Endometrium (tissue), 2 donors: ENCODE measurements at regions not wholly inside any gene's neighbourhood (a gene's known extent, or its start where the extent isn't known, plus 50 kb on each side); places are given as distances from the start of the nearest gene placed in this dataset.
"Not testable (repeated sequence)": the region's sequence is repeated elsewhere in the genome, so short reads cannot be mapped to it uniquely, and the experiment has no call there.

Experiments used
- FAIRE-seq: peaks from 2 replicates; lab custom pipeline; 2012; peaks lifted over from hg19 to GRCh38; lab: Jason Lieb, UNC
- donor health status: control.
- donor health status: control.

DNA sequence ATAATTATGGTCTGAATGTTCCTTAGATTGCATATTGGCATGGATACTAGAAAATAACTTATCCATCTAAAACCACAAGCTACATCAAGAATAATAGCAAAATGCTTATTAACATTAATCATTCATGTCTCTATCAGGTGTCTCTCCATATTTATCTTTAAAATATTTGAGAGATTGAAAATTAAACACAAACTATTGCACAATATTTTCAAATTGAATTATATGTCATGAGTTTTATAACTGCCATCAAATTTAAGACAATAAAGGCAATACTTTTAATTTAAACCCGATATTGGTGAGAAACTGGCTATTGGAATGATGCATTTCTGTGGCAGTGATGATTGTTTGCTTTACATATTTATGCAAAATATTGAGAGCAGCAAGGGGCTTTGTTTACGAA, 1506.8 kb upstream of the B3GALT2 start:
- FAIRE-seq = no peak

GRCh38 chr1:194684636-194685035, 1498.2 kb upstream of the B3GALT2 start:
- FAIRE-seq = no peak

GRCh38 chr1:194658090-194658439, 1471.7 kb upstream of the B3GALT2 start:
- FAIRE-seq = no peak

DNA sequence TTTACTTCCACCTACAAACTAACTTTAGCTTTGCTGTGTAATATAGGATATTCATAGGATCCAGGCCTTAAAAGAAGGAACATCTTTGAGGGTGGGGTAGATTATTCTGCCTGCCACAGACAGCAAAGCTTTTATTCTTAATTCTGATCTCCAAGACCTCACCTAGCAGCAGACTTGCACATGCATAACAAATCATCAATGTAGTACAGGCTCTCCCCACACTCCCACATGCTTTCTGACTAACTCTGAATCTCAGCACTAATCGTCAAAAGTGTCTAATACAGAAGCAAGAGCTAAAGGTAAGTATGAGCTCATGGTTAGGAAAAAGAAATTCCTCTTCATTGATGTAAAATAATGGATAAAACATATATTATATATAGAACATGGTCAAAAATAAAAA, 1468.5 kb upstream of the B3GALT2 start:
- FAIRE-seq = no peak

DNA sequence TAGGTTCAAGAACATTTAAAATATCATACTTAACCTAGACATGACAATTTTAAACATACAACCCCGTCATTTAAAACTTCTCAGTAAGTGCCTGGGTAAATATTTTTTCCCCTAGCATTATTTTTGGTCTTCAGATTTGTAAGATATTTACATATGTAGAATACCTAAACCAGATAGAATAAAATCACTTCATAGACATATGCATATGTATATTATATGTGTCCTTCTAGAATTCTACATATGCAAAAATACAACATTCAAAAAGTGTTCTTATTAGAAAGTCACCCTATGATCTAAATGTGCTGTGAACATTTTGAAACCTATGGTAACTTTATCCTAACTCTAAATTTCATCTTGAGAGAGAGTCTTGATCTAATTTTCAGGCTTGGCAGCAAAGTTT, 1467.0 kb upstream of the B3GALT2 start:
- FAIRE-seq = no peak

DNA sequence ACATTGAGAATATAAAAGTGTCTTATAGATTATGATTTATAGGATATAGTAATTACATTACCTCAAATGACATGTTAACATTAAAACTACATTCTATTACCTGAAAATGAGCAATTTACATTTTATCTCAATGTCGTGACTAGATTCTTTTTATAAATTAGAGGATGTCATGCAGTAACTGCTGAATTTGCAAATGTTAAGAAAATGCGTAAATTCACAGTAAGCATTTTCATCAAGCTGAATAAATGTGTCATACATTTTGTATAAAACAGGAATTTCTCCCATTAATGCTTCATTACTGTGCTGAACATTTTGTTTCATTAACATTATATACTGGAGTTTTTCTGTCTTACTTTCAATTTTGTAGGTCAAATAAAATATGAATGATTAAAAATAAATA, 1460.7 kb upstream of the B3GALT2 start:
- FAIRE-seq = no peak

DNA sequence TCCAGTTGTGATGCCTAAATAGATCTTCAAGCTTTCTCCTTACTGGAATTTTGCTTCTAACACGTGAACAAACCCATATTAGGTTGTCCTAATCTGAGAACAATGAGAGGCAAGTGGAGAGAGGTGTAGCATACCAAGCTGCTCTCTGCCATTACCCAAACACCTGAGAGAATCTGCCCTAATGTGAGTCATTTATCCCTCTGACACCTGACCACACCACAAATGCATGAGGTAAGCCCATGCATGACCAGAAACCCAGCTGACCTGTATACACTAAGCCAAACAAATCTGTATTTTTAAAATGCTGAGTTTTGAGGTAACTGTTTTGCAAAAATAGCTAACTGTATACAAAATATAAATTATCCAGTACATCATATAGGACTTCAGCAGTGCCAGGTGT, 1458.1 kb upstream of the B3GALT2 start:
- no peak for FAIRE-seq

DNA sequence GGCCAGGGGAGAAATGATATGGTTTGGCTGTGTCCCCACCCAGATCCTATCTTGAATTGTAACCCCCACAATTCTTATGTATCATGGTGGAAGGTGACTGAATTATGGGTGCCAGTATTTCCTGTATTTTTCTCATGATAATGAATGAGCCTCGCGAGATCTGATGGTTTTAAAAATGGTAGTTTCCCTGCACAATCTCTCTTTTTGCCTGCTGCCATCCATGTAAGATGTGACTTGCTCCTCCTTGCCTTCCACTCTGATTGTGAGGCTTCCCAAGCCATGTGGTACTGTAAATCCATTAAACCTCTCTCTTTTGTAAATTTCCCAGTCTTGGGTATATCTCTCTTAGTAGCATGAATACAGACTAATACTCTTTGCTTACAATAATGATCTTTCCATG, 1453.9 kb upstream of the B3GALT2 start:
- FAIRE-seq = no peak

DNA sequence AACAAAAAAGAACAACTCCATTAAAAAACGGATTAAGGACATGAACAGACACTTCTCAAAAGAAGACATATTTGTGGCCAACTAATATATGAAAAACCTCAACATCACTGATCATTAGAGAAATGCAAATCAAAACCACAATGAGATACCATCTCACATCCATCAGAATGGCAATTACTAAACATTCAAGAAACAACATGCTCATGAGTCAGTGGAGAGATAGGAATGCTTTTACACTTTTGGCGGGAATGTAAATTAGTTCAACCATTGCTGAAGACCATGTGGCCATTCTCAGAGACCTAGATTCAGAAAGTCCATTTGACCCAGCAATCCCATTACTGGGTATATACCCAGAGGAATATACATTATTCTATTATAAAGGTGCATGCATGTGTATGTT, 1442.6 kb upstream of the B3GALT2 start:
- no peak for FAIRE-seq

DNA sequence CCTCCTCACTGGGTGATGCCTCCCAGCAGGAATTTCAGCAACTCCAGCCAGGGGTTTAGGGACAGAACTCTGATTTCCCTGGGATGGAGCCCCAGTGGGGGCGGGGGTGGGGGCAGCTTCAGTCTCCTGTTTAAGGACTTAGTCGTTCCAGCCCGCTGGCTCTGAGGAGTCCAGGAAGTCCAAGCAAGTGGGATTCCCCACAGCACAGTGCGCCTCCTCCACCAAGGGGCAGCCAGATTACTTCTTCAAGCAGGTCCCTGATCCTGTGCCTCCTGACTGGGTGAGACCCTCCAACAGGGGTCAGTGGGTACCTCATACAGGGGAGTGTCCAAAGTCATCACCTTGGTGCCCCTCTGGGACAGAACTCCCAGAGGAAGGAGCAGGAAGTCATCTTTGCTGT, 1438.4 kb upstream of the B3GALT2 start:
- FAIRE-seq = no peak

DNA sequence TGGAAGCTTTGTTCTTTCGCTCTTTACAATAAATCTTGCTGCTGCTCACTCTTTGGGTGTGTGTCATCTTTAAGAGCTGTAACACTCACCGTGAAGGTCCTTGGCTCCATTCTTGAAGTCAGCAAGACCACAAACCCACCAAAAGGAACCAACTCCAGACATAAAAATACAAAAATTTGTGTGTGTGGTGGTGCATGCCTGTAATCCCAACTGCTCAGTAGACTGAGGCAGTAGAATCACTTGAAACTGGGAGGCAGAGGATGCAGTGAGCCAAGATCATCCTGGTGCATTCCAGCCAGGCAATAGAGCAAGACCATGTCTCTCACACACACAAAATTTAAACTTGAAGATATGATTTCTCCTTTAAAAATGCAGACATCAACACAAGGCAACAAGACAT, 1431.7 kb upstream of the B3GALT2 start:
- FAIRE-seq = no peak

GRCh38 chr1:194617272-194617671, 1430.9 kb upstream of the B3GALT2 start:
- not testable (repeated sequence) for FAIRE-seq

DNA sequence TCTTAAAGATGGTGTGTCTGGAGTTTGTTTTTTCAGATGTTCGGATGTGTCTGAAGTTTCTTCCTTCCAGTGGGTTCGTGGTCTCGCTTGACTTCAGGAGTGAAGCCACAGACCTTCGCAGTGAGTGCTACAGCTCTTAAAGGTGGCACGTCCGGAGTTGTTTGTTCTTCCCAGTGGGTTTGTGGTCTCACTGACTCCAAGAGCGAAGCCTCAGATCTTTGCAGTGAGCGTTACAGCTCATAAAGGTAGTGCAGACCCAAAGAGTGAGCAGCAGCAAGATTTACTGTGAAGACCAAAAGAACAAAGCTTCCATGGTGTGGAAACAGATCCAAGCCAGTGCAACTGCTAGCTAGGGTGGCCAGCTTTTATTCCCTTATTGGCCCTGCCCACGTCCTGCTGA, 1430.4 kb upstream of the B3GALT2 start:
- no peak for FAIRE-seq

GRCh38 chr1:194602184-194602583, 1415.8 kb upstream of the B3GALT2 start:
- FAIRE-seq = no peak

GRCh38 chr1:194600716-194601115, 1414.3 kb upstream of the B3GALT2 start:
- no peak for FAIRE-seq

DNA sequence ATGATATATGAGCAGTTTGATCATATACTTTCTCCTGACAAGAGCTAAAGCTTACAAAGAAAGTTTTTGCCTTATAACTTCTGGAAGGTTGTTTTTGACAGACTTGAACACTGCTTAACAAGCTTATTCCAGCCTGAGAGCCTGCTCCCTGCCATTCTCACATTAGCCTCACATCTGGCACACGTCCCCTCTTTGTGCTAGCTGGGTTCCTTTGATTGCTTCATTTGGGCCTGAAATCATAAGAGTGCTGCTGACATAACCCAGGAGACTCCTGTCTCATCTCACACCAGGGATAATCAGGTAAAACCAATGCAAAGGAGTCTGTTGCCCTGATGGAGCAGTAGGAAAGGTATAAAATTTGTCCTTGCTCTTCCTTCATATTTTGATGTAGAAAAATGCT, 1411.7 kb upstream of the B3GALT2 start:
- FAIRE-seq = no peak

DNA sequence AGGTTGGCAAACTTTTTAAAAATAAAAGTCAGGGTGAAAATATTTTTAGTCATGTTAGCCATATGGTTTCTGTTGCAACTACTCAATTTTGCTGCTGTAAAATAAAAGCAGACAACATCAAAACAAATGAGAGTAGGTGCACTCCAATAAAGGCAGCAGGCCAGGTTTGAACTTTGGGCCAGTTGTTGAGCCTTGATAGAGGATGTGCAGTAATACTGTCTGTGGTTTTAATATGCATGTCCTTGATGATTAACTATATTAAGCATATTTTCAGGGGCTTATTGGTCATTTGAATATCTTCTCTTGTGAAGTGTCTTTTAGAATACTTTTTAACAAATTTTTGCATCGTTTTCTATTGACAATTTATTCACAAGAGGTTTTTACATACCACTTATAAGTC, 1399.9 kb upstream of the B3GALT2 start:
- no peak for FAIRE-seq

DNA sequence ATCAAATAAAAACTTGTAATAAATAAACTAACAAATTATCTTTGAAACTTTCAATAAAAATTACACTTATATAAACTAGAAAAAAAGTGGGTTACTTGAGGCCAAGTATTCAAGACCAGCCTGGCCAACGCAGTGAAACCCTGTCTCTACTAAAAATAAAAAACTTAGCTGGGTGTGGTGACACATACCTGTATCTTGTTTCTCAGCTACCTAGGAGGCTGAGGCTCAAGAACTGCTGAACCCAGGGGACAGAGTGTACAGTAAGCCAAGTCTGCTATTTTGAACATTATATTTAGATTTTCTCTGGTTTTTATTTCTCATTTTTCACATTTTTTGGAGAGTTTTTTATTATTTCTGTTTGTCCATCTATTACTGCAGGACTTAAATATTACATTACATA, 1397.6 kb upstream of the B3GALT2 start:
- FAIRE-seq = no peak

GRCh38 chr1:194570476-194570875, 1384.1 kb upstream of the B3GALT2 start:
- FAIRE-seq = no peak

DNA sequence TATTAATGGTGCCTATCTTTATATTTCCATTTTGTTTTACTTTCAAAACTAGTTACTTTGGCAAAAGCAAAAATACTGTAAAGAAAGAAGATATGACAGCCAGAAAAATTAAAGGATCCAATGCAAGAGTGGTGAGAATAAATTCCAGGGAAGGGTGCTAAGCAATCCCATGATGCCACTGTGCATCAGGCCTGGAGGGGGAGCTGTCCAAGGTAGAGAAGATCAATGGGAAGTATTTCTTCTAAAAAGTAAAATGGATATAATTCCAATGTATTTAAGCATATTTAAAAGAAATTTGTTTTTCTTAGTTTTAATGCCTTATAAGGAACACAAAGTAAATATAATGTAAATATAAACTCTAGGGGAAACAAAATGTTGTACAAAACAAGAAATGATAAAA, 1382.2 kb upstream of the B3GALT2 start:
- FAIRE-seq = no peak

DNA sequence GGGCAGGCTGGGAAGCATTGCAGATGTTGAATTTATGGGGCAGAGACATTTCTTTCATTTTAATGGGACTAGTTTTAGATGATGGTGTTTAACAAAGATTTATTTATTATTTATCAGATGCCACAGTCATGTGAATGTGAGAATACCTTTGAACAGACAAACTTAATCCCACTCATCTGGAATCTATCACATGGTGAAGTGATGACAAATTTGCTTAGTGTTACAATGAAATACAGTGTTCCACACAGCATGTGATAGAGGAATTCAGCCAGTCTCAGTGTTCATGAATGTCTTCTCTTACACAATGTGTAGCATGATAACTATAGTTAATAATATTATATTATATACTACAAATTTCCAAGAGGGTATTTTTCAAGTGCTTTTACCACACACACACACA, 1361.7 kb upstream of the B3GALT2 start:
- FAIRE-seq = no peak

- no peak for FAIRE-seq
These were observed 1357.6 kb upstream of the B3GALT2 start for GRCh38 chr1:194544012-194544411.

DNA sequence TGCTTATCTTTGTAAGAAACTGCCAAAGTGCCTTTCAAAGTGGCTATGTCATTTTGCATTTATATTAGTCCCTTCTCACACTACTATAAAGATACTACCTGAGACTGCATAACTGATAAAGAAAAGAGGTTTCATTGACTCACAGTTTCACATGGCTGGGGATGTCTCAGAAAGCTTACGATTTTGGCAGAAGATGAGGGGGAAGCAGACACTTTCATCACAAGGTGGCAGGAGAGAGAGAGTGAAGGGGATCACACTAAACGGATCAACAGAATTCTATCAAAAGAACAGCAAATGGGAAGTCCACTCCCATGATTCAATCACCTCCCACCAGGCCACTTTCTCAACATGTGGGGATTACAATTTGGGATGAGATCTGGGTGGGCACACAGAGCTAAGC, 1352.0 kb upstream of the B3GALT2 start:
- FAIRE-seq = no peak

DNA sequence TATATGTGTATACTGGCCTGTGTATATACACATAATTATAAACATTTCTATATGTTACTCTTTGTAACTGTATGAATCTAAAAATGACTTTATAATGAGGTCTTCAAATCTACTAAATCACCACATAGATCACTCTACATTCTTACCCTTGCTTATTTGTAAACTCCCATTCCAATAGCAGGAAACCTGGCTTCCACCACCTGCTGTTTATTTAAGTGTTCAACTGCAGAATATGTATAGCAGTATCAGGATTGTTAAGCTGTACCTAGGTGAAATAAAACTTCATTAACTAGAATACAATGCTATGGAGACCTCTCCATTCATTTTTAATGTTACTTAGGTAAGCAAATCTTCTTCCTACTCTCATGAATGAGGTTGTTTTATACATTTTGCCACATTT, 1351.1 kb upstream of the B3GALT2 start:
- FAIRE-seq = no peak

DNA sequence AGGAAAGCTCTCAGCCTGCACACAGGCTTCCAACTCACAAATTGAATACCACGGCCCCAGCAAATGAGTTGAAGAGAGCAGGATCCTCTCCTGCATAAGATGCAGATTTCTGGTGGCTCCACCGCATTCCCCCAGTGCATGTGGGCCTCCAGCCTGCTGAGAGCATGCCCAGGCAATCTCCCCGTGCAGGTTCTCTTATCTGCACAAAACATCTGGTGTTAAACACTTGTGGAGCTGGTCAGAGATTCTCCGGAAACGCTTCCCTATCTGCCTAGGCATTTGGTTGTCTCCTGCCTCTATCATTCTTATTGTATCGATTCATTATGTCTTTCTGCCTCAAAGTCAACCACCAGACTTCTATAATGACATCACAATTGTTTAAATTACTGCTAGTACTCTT, 1349.0 kb upstream of the B3GALT2 start:
- FAIRE-seq = no peak

DNA sequence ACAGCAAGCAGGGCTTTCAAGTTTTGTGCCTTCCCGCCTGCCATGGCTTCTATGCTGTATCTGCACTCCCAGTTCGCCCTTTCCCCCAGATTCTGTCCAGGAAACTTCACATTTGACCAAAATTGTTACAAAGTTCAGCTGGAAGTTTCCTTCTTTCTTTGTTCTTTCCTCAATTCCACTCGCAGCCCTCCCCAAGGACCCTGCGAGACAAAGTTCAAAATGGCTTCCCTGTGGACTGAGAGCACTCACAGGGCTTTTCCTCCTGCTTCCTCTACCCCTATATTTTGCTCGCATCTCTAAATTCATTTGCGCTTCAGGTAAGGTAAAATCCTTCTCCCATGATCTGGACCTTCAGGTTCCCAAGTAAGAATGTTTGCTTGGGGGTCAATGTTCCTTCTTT, 1348.4 kb upstream of the B3GALT2 start:
- FAIRE-seq = no peak
